A549 (cell line): ENCODE measurements at regions not wholly inside any gene's neighbourhood (a gene's known extent, or its start where the extent isn't known, plus 50 kb on each side); places are given as distances from the start of the nearest gene placed in this dataset.
A peak's percentile ranks its signal among the peaks of the same experiment; 100 is the strongest.

Source experiments
- ATAC-seq, 2 experiments: fragments of 200-7000 bp in 1 of 2; fragments of >200 bp in 1 of 2; cut with Nextera tagmentation in 1 of 2; cut with Tn5 transposase in 1 of 2; 3 replicates each; pipeline versions ENCODE4 v1.8.0 to v1.9.1; 2018 to 2020; ENCODE audit warnings: mild to moderate bottlenecking in 1 of 2, moderate library complexity in 1 of 2
- CTCF ChIA-PET: fragments of 300-600 bp; sonication (Branson Sonifier 250); formaldehyde crosslinking; extraction: SDS; loops from one replicate; lab custom pipeline; 2021; ENCODE audit warnings: antibody characterized with exemption, inconsistent platforms; lab: Yijun Ruan, JAX
- POLR2A ChIA-PET: fragments of 350-600 bp; formaldehyde crosslinking; extraction: SDS; loops from one replicate; lab custom pipeline; 2021; ENCODE audit warnings: antibody characterized with exemption, inconsistent platforms; lab: Yijun Ruan, JAX
- DNase-seq, 2 experiments: peaks; one replicate each; pipeline versions ENCODE4 v3.0.0 to v3.0.0-alpha.2; 2011 to 2016; ENCODE audit warnings: low read depth in 1 of 2, low spot score in 1 of 2
- FAIRE-seq: peaks from 2 replicates; lab custom pipeline; 2011; peaks lifted over from hg19 to GRCh38; lab: Jason Lieb, UNC
- H3K27ac ChIP-seq, 2 experiments: fragments of >200 bp; sonication (Bioruptor Twin); formaldehyde crosslinking; 3 replicates each; pipeline ENCODE4 v1.5.1; 2016 to 2017
- H3K4me1 ChIP-seq: fragments of >200 bp; sonication (Bioruptor Twin); formaldehyde crosslinking; 3 replicates; pipeline ENCODE4 v1.6.1; 2016
- H3K4me2 ChIP-seq: fragments of >200 bp; sonication (Bioruptor Twin); formaldehyde crosslinking; 3 replicates; pipeline ENCODE4 v1.6.1; 2016
- H3K4me3 ChIP-seq: fragments of >200 bp; sonication (Bioruptor Twin); formaldehyde crosslinking; 3 replicates; pipeline ENCODE4 v1.5.1; 2016
- H3K9me3 ChIP-seq: fragments of >200 bp; sonication (Bioruptor Twin); formaldehyde crosslinking; 3 replicates; pipeline ENCODE4 v1.6.1; 2016
- BHLHE40 ChIP-seq: IDR thresholded peaks from 2 replicates; pipeline ENCODE4 v1.6.1; 2012; ENCODE audit warnings: low read depth, low read length, inconsistent platforms
- CEBPB ChIP-seq, 2 experiments: fragments of >200 bp in 1 of 2; sonication (Bioruptor Twin) in 1 of 2; formaldehyde crosslinking in 1 of 2; IDR thresholded peaks; 2 replicates each; pipeline ENCODE4 v1.6.1; 2012 to 2016
- CHD4 ChIP-seq: fragments of 200-600 bp; sonication (generic); IDR thresholded peaks from 2 replicates; pipeline ENCODE4 v1.6.1; 2016; ENCODE audit warnings: antibody characterized with exemption, mild to moderate bottlenecking, borderline replicate concordance
- EHF ChIP-seq: fragments of 250-450 bp; sonication (Bioruptor Pico); IDR thresholded peaks from 2 replicates; pipeline ENCODE4 v1.5.0; 2020; ENCODE audit warnings: mild to moderate bottlenecking
- EP300 ChIP-seq, 2 experiments: fragments of >200 bp; sonication (Bioruptor Twin); formaldehyde crosslinking; IDR thresholded peaks; 2 replicates in 1 of 2; 3 replicates in 1 of 2; pipeline ENCODE4 v1.6.1; 2016 to 2017
- FOSL2 ChIP-seq, 2 experiments: fragments of 450-650 bp in 1 of 2; fragments of >200 bp in 1 of 2; sonication (Bioruptor Twin) in 1 of 2; formaldehyde crosslinking; IDR thresholded peaks; 2 replicates each; pipeline versions ENCODE4 v1.5.0 to v1.6.1; 2016 to 2020; ENCODE audit warnings: mild to moderate bottlenecking in 1 of 2, moderate library complexity in 1 of 2
- FOXS1 ChIP-seq: fragments of 250-450 bp; sonication (Bioruptor Pico); IDR thresholded peaks from 2 replicates; pipeline ENCODE4 v1.5.0; 2020; ENCODE audit warnings: mild to moderate bottlenecking, moderate library complexity
- GATA3 ChIP-seq: IDR thresholded peaks from 2 replicates; pipeline ENCODE4 v1.6.1; 2012; ENCODE audit warnings: borderline replicate concordance
- HES2 ChIP-seq: fragments of >200 bp; sonication (Bioruptor Twin); formaldehyde crosslinking; IDR thresholded peaks from 2 replicates; pipeline ENCODE4 v1.6.1; 2016
- HEYL ChIP-seq: fragments of 250-450 bp; sonication (Bioruptor Pico); IDR thresholded peaks from 2 replicates; pipeline ENCODE4 v1.8.0; 2021; ENCODE audit warnings: mild to moderate bottlenecking, moderate library complexity
- HOXA7 ChIP-seq: fragments of 250-450 bp; sonication (Bioruptor Pico); IDR thresholded peaks from 2 replicates; pipeline ENCODE4 v1.5.0; 2020; ENCODE audit warnings: mild to moderate bottlenecking, moderate library complexity
- HOXB13 ChIP-seq: fragments of 250-450 bp; sonication (Bioruptor Pico); IDR thresholded peaks from 2 replicates; pipeline ENCODE4 v1.5.0; 2020; ENCODE audit warnings: low read depth, mild to moderate bottlenecking, moderate library complexity
- KDM1A ChIP-seq: fragments of 200-600 bp; sonication (generic); IDR thresholded peaks from 2 replicates; pipeline ENCODE4 v1.6.1; 2016; ENCODE audit warnings: low read depth, mild to moderate bottlenecking
- MYC ChIP-seq: IDR thresholded peaks from 2 replicates; pipeline ENCODE4 v1.6.1; 2012; ENCODE audit warnings: mild to moderate bottlenecking, inconsistent platforms, low read length, improper control_type of control experiment, borderline replicate concordance
- RFX5 ChIP-seq: fragments of 450-650 bp; IDR thresholded peaks from 2 replicates; pipeline ENCODE4 v1.7.1; 2014; ENCODE audit warnings: antibody characterized with exemption, mild to moderate bottlenecking, moderate library complexity
- SREBF2 ChIP-seq: fragments of 450-650 bp; IDR thresholded peaks from 2 replicates; pipeline ENCODE4 v1.6.1; 2014; ENCODE audit warnings: mild to moderate bottlenecking, moderate library complexity
- ZNF302 ChIP-seq: fragments of 250-450 bp; sonication (Bioruptor Pico); IDR thresholded peaks from 2 replicates; pipeline ENCODE4 v1.9.0; 2021; ENCODE audit warnings: inconsistent platforms, mild to moderate bottlenecking, moderate library complexity
- ZSCAN20 ChIP-seq: fragments of 250-450 bp; sonication (Bioruptor Pico); IDR thresholded peaks from 2 replicates; pipeline ENCODE4 v1.8.0; 2022; ENCODE audit warnings: mild to moderate bottlenecking, moderate library complexity
- WGBS: methylation state at CpG from one replicate; pipeline ENCODE4 v1.1.6; 2017; ENCODE audit errors: missing lambda C conversion rate; 5-methylcytosine and 5-hydroxymethylcytosine counted together
- TF ChIP-seq, protein P1 (sequence below): fragments of 200-600 bp; sonication (generic); IDR thresholded peaks from 2 replicates; pipeline ENCODE4 v1.6.1; 2016; ENCODE audit warnings: antibody characterized with exemption, mild to moderate bottlenecking, moderate library complexity
- TF ChIP-seq, protein P2 (sequence below): IDR thresholded peaks from 2 replicates; pipeline ENCODE4 v1.6.1; 2012
- TF ChIP-seq, protein P3 (sequence below): fragments of 450-650 bp; IDR thresholded peaks from 2 replicates; pipeline ENCODE4 v1.6.1; 2014; ENCODE audit warnings: antibody characterized with exemption

- no peak overlapping the region for H3K4me3 ChIP-seq
- H3K27ac ChIP-seq: no peak overlapping the region
- peak in 1 of 2 experiments; percentile 19 for DNase-seq
- H3K4me1 ChIP-seq: 0 out of 3 replicates have a peak, but pooled peaks cover 10% of the 10 kb centered on the region
- H3K9me3 ChIP-seq: no peaks in the 10 kb centered on the region
- POLR2A ChIA-PET: no interaction called here
- WGBS: 39% methylated on average over 7 of the region's 7 CpGs
- no peak for FAIRE-seq
- ATAC-seq: peak in 1 of 2 experiments; percentile 51; a peak in 1 of 6 replicates
- H3K4me2 ChIP-seq: peak overlapping the region; percentile 35; the same call in 1 of the 3 replicates
- no peak for TF ChIP-seq SREBF2
- no peak for TF ChIP-seq CHD4
- TF ChIP-seq, protein P1, sequence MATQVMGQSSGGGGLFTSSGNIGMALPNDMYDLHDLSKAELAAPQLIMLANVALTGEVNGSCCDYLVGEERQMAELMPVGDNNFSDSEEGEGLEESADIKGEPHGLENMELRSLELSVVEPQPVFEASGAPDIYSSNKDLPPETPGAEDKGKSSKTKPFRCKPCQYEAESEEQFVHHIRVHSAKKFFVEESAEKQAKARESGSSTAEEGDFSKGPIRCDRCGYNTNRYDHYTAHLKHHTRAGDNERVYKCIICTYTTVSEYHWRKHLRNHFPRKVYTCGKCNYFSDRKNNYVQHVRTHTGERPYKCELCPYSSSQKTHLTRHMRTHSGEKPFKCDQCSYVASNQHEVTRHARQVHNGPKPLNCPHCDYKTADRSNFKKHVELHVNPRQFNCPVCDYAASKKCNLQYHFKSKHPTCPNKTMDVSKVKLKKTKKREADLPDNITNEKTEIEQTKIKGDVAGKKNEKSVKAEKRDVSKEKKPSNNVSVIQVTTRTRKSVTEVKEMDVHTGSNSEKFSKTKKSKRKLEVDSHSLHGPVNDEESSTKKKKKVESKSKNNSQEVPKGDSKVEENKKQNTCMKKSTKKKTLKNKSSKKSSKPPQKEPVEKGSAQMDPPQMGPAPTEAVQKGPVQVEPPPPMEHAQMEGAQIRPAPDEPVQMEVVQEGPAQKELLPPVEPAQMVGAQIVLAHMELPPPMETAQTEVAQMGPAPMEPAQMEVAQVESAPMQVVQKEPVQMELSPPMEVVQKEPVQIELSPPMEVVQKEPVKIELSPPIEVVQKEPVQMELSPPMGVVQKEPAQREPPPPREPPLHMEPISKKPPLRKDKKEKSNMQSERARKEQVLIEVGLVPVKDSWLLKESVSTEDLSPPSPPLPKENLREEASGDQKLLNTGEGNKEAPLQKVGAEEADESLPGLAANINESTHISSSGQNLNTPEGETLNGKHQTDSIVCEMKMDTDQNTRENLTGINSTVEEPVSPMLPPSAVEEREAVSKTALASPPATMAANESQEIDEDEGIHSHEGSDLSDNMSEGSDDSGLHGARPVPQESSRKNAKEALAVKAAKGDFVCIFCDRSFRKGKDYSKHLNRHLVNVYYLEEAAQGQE: no peak
- no peak for TF ChIP-seq FOSL2 (IDR thresholded peaks at IDR 0.05)
- TF ChIP-seq FOSL2 (CRISPR knock-in tag; IDR thresholded peaks at IDR 0.05): no peak
- TF ChIP-seq RFX5: no peak
- TF ChIP-seq FOXS1 (CRISPR knock-in tag): no peak
- TF ChIP-seq BHLHE40: no peak
- TF ChIP-seq EHF (CRISPR knock-in tag): no peak
- TF ChIP-seq HEYL (CRISPR knock-in tag): no peak
- TF ChIP-seq, all 56 proteins: peak for 0
- CTCF ChIA-PET: interaction anchor here (1.2 to 1.3 kb wide), 2 partner anchors 14 to 21 kb away, joined by 3 read pairs; no protein-coding TSS in a partner anchor
These were observed 462.6 kb upstream of the MAF start for GRCh38 chr16:80063031-80063712.

- no peak overlapping the region for H3K27ac ChIP-seq
- ChIA-PET CTCF (interaction anchor here (1.2 kb wide), 1 partner anchor 22 kb away, joined by 3 read pairs; no protein-coding TSS in a partner anchor), POLR2A (no interaction called here)
- no peaks in the 10 kb centered on the region for H3K9me3 ChIP-seq
- peak overlapping the region; percentile 35; the same call in 1 of the 3 replicates for H3K4me2 ChIP-seq
- FAIRE-seq (no peak), DNase-seq (no peak), ATAC-seq (no peak; a peak in 1 of 6 replicates)
- 0 out of 3 replicates have a peak, but pooled peaks cover 10% of the 10 kb centered on the region for H3K4me1 ChIP-seq
- TF ChIP-seq EP300 (IDR thresholded peaks at IDR 0.05): no peak
- no peak for TF ChIP-seq KDM1A
- TF ChIP-seq HES2: no peak
- TF ChIP-seq, protein P2, sequence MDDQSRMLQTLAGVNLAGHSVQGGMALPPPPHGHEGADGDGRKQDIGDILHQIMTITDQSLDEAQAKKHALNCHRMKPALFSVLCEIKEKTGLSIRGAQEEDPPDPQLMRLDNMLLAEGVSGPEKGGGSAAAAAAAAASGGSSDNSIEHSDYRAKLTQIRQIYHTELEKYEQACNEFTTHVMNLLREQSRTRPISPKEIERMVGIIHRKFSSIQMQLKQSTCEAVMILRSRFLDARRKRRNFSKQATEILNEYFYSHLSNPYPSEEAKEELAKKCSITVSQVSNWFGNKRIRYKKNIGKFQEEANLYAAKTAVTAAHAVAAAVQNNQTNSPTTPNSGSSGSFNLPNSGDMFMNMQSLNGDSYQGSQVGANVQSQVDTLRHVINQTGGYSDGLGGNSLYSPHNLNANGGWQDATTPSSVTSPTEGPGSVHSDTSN: no peak
- TF ChIP-seq GATA3: no peak
- no peak for TF ChIP-seq ZSCAN20 (CRISPR knock-in tag)
- TF ChIP-seq, protein P3, sequence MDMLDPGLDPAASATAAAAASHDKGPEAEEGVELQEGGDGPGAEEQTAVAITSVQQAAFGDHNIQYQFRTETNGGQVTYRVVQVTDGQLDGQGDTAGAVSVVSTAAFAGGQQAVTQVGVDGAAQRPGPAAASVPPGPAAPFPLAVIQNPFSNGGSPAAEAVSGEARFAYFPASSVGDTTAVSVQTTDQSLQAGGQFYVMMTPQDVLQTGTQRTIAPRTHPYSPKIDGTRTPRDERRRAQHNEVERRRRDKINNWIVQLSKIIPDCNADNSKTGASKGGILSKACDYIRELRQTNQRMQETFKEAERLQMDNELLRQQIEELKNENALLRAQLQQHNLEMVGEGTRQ: no peak
- TF ChIP-seq CEBPB (IDR thresholded peaks at IDR 0.05): no peak
- no peak for TF ChIP-seq RFX5
- TF ChIP-seq HOXB13 (CRISPR knock-in tag): no peak
- TF ChIP-seq MYC: no peak
- TF ChIP-seq ZNF302: no peak
- no peak for TF ChIP-seq HOXA7 (CRISPR knock-in tag)
- no peak overlapping the region for H3K4me3 ChIP-seq
- WGBS: 85% methylated on average over 12 of the region's 12 CpGs
These were observed 462.0 kb upstream of the MAF start for GRCh38 chr16:80062361-80063030.
